ENCODE measurements at regions not wholly inside any gene's neighbourhood (a gene's known extent, or its start where the extent isn't known, plus 50 kb on each side); places are given as distances from the start of the nearest gene placed in this dataset.

- TF ChIP-seq PCBP1 (IDR thresholded peaks at IDR 0.05; ENCODE audit: low read depth, low read length, poor library complexity, severe bottlenecking) (no peak), ZNF232 (CRISPR knock-in tag; IDR thresholded peaks at IDR 0.05) (no peak), FOSL1 (tag; conservative IDR thresholded peaks at IDR 0.05) (peak; percentile 87), EZH2 (IDR thresholded peaks at IDR 0.05; ENCODE audit: borderline replicate concordance, low read depth, low read length) (no peak), TBL1XR1 (IDR thresholded peaks at IDR 0.05; ENCODE audit: low read length in 2 of 2) (no peak), EP300 (IDR thresholded peaks at IDR 0.05; ENCODE audit: low read length) (no peak), POLR2AphosphoS5 (IDR thresholded peaks at IDR 0.05; ENCODE audit: control insufficient read depth, insufficient read depth, low read depth, low read length) (no peak), RAD21 (CRISPR knock-in tag; conservative IDR thresholded peaks at IDR 0.05 in 1 of 2, IDR thresholded peaks at IDR 0.05 in 1 of 2) (no peak), CGGBP1 (CRISPR knock-in tag; IDR thresholded peaks at IDR 0.05) (no peak), PBX2 (CRISPR knock-in tag; IDR thresholded peaks at IDR 0.05; ENCODE audit: low read depth) (no peak), PBX2 (tag; conservative IDR thresholded peaks at IDR 0.05; ENCODE audit: low read depth) (no peak), BMI1 (IDR thresholded peaks at IDR 0.05; ENCODE audit: low read length) (no peak)
- TF ChIP-seq, protein P1, sequence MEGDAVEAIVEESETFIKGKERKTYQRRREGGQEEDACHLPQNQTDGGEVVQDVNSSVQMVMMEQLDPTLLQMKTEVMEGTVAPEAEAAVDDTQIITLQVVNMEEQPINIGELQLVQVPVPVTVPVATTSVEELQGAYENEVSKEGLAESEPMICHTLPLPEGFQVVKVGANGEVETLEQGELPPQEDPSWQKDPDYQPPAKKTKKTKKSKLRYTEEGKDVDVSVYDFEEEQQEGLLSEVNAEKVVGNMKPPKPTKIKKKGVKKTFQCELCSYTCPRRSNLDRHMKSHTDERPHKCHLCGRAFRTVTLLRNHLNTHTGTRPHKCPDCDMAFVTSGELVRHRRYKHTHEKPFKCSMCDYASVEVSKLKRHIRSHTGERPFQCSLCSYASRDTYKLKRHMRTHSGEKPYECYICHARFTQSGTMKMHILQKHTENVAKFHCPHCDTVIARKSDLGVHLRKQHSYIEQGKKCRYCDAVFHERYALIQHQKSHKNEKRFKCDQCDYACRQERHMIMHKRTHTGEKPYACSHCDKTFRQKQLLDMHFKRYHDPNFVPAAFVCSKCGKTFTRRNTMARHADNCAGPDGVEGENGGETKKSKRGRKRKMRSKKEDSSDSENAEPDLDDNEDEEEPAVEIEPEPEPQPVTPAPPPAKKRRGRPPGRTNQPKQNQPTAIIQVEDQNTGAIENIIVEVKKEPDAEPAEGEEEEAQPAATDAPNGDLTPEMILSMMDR (IDR thresholded peaks at IDR 0.05 in 2 of 3, conservative IDR thresholded peaks at IDR 0.05 in 1 of 3; ENCODE audit: insufficient read depth in 2 of 3, low read depth in 1 of 3, low read length in 3 of 3): no peak
- TF ChIP-seq, protein P2, sequence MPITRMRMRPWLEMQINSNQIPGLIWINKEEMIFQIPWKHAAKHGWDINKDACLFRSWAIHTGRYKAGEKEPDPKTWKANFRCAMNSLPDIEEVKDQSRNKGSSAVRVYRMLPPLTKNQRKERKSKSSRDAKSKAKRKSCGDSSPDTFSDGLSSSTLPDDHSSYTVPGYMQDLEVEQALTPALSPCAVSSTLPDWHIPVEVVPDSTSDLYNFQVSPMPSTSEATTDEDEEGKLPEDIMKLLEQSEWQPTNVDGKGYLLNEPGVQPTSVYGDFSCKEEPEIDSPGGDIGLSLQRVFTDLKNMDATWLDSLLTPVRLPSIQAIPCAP (CRISPR knock-in tag; IDR thresholded peaks at IDR 0.05; ENCODE audit: borderline replicate concordance): no peak
These were observed 129.0 kb upstream of the HMGA2 start for GRCh38 chr12:65695113-65695865.
